A673 (cell line): ENCODE measurements at regions not wholly inside any gene's neighbourhood (a gene's known extent, or its start where the extent isn't known, plus 50 kb on each side); places are given as distances from the start of the nearest gene placed in this dataset.

Experiments used
- BruUV-seq: library from RNA; stranded (reverse); fragments of 400-500 nt; replicated peaks from 2 replicates; lab custom pipeline; 2021; lab: Mats Ljungman, UMichigan
- CTCF ChIA-PET: fragments of 300-600 bp; sonication (Branson Sonifier 250); formaldehyde crosslinking; loops from one replicate; lab custom pipeline; 2022; ENCODE audit warnings: antibody characterized with exemption; lab: Charles Lee
- POLR2A ChIA-PET: fragments of 300-600 bp; sonication (Branson Sonifier 250); formaldehyde crosslinking; loops from one replicate; lab custom pipeline; 2022; ENCODE audit warnings: antibody characterized with exemption; ENCODE audit not compliant: low non-redundant PET; lab: Charles Lee
- DNase-seq: peaks from one replicate; pipeline ENCODE4 v3.0.0-alpha.2; 2015; ENCODE audit warnings: low spot score
- H3K27ac ChIP-seq: fragments of 200-600 bp; sonication (generic); 2 replicates; pipeline ENCODE4 v1.5.1; 2016; ENCODE audit warnings: mixed run types, low read depth, mild to moderate bottlenecking, mixed read lengths, antibody characterized with exemption, low read length; ENCODE audit not compliant: poor library complexity, severe bottlenecking
- H3K27me3 ChIP-seq: fragments of 200-600 bp; sonication (generic); replicated peaks from 2 replicates; pipeline ENCODE4 v1.6.1; 2017; ENCODE audit warnings: mixed run types, low read depth, mild to moderate bottlenecking, mixed read lengths, antibody characterized with exemption, low read length; ENCODE audit not compliant: insufficient read depth, poor library complexity
- H3K36me3 ChIP-seq: fragments of 200-600 bp; sonication (generic); 2 replicates; pipeline ENCODE4 v1.6.1; 2016; ENCODE audit warnings: mixed run types, mild to moderate bottlenecking, mixed read lengths, antibody characterized with exemption, low read length; ENCODE audit not compliant: insufficient read depth, poor library complexity, severe bottlenecking
- H3K4me1 ChIP-seq: fragments of 200-600 bp; sonication (generic); 2 replicates; pipeline ENCODE4 v1.6.1; 2017; ENCODE audit warnings: mixed run types, mild to moderate bottlenecking, mixed read lengths, antibody characterized with exemption, low read length; ENCODE audit not compliant: insufficient read depth, poor library complexity, severe bottlenecking
- H3K4me3 ChIP-seq: fragments of 200-600 bp; sonication (generic); 2 replicates; pipeline ENCODE4 v1.5.1; 2016; ENCODE audit warnings: low read depth, mixed run types, mild to moderate bottlenecking, mixed read lengths, low read length; ENCODE audit not compliant: poor library complexity, severe bottlenecking
- H3K9me3 ChIP-seq: fragments of 200-600 bp; sonication (generic); 2 replicates; pipeline ENCODE4 v1.6.1; 2016; ENCODE audit warnings: mixed run types, low read depth, mild to moderate bottlenecking, mixed read lengths, antibody characterized with exemption, low read length; ENCODE audit not compliant: poor library complexity, severe bottlenecking
- EZH2 ChIP-seq: fragments of 200-600 bp; sonication (generic); IDR thresholded peaks from 2 replicates; pipeline ENCODE4 v1.6.1; 2017; ENCODE audit warnings: borderline replicate concordance, low read depth, mild to moderate bottlenecking, mixed read lengths, antibody characterized with exemption, low read length; ENCODE audit not compliant: poor library complexity, severe bottlenecking
- intact Hi-C: fragments of 100-400 bp; cut with micrococcal nuclease; formaldehyde crosslinking; loops from one replicate; pipeline ENCODE4 v1.10.0; 2022; ENCODE audit not compliant: unreplicated experiment
- TF ChIP-seq, protein P1 (sequence below): fragments of 300-800, 200-600 bp; sonication (generic); conservative IDR thresholded peaks from 2 replicates; pipeline ENCODE4 v1.5.1; 2017; ENCODE audit warnings: low read depth, mild to moderate bottlenecking, antibody characterized with exemption, low read length, moderate library complexity, mixed read lengths

DNA sequence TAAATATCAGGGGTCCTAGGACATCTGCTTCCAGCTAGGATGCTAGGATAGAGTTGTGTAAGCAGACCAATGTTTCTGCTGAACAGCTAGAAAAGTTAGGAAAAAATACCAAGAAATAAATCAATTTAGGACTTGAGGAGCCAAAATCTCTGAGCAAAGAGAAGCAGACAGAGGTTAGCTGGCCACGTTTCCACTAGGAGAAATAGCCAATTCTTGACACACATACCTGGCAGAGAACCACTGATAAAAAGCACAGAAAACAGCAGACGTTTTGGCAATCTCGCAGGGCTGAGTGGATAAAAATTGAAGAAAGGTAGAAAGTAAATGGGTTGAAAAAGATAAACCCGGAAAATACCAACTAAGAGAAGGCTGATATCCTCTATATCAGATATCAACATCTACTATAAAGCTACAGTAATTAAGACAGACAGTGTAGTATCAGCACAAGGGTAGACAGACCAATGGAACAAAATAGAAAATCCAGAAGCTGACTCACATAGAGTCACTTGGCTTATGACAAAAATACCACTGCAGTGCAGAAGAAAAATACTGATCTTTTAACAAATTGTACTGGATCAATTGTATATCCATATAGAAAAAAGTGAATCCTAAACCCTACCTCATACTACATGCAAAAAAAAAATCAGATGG, 306.1 kb upstream of the KLHL29 start:
- ChIA-PET CTCF (no interaction called here), POLR2A (no interaction called here)
- no peaks in the 10 kb centered on the region for H3K9me3 ChIP-seq
- peaks cover 28% of the 10 kb centered on the region for H3K27me3 ChIP-seq
- BruUV-seq: no TSS peak
- H3K36me3 ChIP-seq: no peaks in the 10 kb centered on the region
- H3K4me1 ChIP-seq: no peaks in the 10 kb centered on the region
- no peak overlapping the region for H3K4me3 ChIP-seq
- TF ChIP-seq, protein P1, sequence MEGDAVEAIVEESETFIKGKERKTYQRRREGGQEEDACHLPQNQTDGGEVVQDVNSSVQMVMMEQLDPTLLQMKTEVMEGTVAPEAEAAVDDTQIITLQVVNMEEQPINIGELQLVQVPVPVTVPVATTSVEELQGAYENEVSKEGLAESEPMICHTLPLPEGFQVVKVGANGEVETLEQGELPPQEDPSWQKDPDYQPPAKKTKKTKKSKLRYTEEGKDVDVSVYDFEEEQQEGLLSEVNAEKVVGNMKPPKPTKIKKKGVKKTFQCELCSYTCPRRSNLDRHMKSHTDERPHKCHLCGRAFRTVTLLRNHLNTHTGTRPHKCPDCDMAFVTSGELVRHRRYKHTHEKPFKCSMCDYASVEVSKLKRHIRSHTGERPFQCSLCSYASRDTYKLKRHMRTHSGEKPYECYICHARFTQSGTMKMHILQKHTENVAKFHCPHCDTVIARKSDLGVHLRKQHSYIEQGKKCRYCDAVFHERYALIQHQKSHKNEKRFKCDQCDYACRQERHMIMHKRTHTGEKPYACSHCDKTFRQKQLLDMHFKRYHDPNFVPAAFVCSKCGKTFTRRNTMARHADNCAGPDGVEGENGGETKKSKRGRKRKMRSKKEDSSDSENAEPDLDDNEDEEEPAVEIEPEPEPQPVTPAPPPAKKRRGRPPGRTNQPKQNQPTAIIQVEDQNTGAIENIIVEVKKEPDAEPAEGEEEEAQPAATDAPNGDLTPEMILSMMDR: no peak
- no peak for TF ChIP-seq EZH2
- no peak for DNase-seq
- H3K27ac ChIP-seq: no peak overlapping the region
- intact Hi-C loops: no loop called here

DNA sequence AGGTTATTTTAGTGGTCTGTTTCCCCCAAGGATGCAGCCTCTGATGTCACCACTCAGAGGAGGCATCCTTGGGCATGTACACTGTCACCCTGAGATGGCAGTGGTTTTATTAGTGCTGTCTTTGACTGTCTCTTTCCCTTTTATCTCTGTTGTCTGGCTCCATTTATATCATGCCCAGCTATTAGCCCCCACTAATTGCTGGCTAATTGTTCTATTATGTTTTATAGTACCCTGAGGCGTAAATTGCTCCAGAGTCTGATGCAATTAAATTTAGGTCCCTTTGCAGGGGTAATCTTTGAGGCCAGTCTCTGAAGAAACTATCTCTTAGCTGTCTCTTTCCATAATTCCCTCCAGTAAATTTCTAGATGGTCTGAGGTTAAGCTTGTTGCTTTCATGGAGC, 301.0 kb upstream of the KLHL29 start:
- H3K4me1 ChIP-seq: no peaks in the 10 kb centered on the region
- H3K4me3 ChIP-seq: no peak overlapping the region
- DNase-seq: no peak
- POLR2A ChIA-PET: no interaction called here
- CTCF ChIA-PET: no interaction called here
- H3K27me3 ChIP-seq: peaks cover 25% of the 10 kb centered on the region
- TF ChIP-seq EZH2: no peak
- TF ChIP-seq, protein P1: no peak
- no peaks in the 10 kb centered on the region for H3K36me3 ChIP-seq
- H3K27ac ChIP-seq: no peak overlapping the region
- H3K9me3 ChIP-seq: no peaks in the 10 kb centered on the region
- intact Hi-C loops: no loop called here
- no TSS peak for BruUV-seq

DNA sequence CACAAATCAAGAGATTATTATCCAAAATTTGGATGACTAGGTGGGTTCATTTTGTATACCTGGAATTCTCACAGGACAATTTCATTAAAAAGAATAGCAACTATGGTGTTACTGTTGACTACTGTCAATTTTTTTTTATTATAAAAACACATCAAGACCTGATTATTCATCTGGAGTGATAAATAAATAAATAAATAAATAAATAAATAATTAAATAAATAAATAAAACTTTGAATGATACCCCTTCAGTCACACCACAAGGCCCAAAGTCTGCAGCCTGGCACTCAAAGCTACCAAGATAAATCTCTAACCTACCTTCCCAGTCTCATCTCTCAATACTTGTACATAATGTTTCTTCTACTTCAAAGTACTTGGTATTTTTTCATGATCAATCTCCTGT, 294.0 kb upstream of the KLHL29 start:
- BruUV-seq: no TSS peak
- Histone ChIP-seq H3K4me1 (no peaks in the 10 kb centered on the region), H3K9me3 (no peaks in the 10 kb centered on the region), H3K36me3 (no peaks in the 10 kb centered on the region), H3K27ac (no peak overlapping the region), H3K4me3 (no peak overlapping the region), H3K27me3 (no peaks in the 10 kb centered on the region)
- no peak for DNase-seq
- intact Hi-C loops: no loop called here
- CTCF ChIA-PET: no interaction called here
- TF ChIP-seq EZH2: no peak
- TF ChIP-seq, protein P1: no peak
- POLR2A ChIA-PET: no interaction called here
